GM21529 (cell line): ENCODE measurements at regions not wholly inside any gene's neighbourhood (a gene's known extent, or its start where the extent isn't known, plus 50 kb on each side); places are given as distances from the start of the nearest gene placed in this dataset.

Source experiments
- ATAC-seq: cut with Tn5 transposase; IDR thresholded peaks from one replicate; pipeline ENCODE4 v1.9.1; 2021; ENCODE audit not compliant: unreplicated experiment

DNA sequence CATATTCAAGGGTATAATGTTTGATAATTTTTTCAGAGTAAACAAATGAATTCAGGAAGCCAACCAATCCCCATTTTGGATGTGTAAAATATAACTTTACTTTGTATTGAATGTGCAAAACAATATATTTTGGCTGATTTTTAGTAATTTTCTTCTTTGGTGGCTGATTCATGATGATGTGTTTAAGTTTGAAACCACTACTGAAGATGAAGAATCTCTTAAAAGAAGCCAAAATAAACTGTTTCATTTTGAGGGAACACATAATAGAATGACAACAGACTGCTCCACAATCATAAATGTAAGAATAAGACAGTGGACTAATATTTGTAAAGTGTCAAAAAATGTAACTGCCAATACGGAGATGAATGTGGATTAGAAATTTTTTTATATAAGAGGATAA lies 52.5 kb upstream of the TRIM43 start:
- no peak for ATAC-seq

DNA sequence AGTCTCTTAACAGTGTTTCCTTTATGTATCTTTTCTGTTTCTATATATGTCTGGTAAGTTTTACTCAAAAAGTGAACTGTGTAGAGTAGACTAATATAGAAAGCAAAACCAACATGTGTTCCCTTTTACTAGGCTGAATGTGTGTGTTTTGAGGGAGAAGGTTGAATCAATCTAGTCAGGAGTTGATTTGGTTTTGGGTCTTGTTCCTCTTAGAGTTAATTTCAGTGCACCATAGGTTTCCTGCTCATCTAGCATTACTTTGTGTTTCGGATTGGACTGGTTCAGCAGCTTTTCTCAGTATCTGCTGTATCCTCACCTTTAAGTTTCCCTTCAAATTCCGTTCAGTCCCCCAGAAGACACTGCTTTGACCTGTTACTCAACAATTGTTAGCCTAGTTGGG lies 52.0 kb upstream of the TRIM43 start:
- ATAC-seq, result peak; percentile 82
